Breast epithelium (tissue), 4 donors: ENCODE measurements at regions not wholly inside any gene's neighbourhood (a gene's known extent, or its start where the extent isn't known, plus 50 kb on each side); places are given as distances from the start of the nearest gene placed in this dataset.
A peak's percentile ranks its signal among the peaks of the same experiment; 100 is the strongest.

Experiments used
- DNase-seq, 2 donors: peaks; one replicate each; pipeline ENCODE4 v3.0.0-alpha.2; 2019; ENCODE audit warnings: low spot score in 2 of 2
- H3K27ac ChIP-seq, 2 donors: fragments of 200-600 bp; sonication (generic) in 1 of 2; one replicate each; pipeline ENCODE4 v1.5.1; 2016 to 2019; ENCODE audit warnings: mild to moderate bottlenecking in 1 of 2
- H3K27me3 ChIP-seq, 2 donors: fragments of 200-600 bp; sonication (generic) in 1 of 2; one replicate each; pipeline versions ENCODE4 v1.5.1 to v1.6.0; 2017 to 2019; ENCODE audit warnings: control low read depth in 1 of 2, mild to moderate bottlenecking in 1 of 2
- H3K36me3 ChIP-seq: fragments of 200-600 bp; one replicate; pipeline ENCODE4 v1.5.1; 2019
- H3K4me1 ChIP-seq, 2 donors: fragments of 200-600 bp; sonication (generic); one replicate each; pipeline ENCODE4 v1.5.1; 2016 to 2019; ENCODE audit warnings: control low read depth in 1 of 2
- H3K4me3 ChIP-seq, 3 donors: fragments of 200-600 bp; sonication (generic); 1 replicate in 2 of 3; 2 replicates in 1 of 3; pipeline ENCODE4 v1.5.1; 2016 to 2019; ENCODE audit warnings: mild to moderate bottlenecking in 3 of 3, moderate library complexity in 2 of 3
- H3K9me3 ChIP-seq, 2 donors: fragments of 200-600 bp; sonication (generic) in 1 of 2; one replicate each; pipeline ENCODE4 v1.5.1; 2016 to 2019; ENCODE audit warnings: control low read depth in 1 of 2
- CTCF ChIP-seq, 3 donors: fragments of 450-650 bp; IDR thresholded peaks; one replicate each; pipeline ENCODE4 v1.5.1; 2016 to 2017; ENCODE audit warnings: antibody characterized with exemption in 3 of 3, mild to moderate bottlenecking in 3 of 3, moderate library complexity in 3 of 3
- POLR2A ChIP-seq: fragments of 450-650 bp; IDR thresholded peaks from one replicate; pipeline ENCODE4 v1.6.1; 2016; ENCODE audit warnings: antibody characterized with exemption, mild to moderate bottlenecking, moderate library complexity
- POLR2AphosphoS5 ChIP-seq, 3 donors: sonication (generic); formaldehyde crosslinking; IDR thresholded peaks; one replicate each; pipeline ENCODE4 v1.6.1; 2017; ENCODE audit warnings: antibody characterized with exemption in 3 of 3
- intact Hi-C: fragments of 100-400 bp; cut with DNase I; formaldehyde crosslinking; loops from one replicate; pipeline ENCODE4 v1.15.1; 2023; ENCODE audit warnings: low total_unique reads

GRCh38 chr2:42954227-42954962 is 162.0 kb upstream of the HAAO start:
- no peak for DNase-seq
- Histone ChIP-seq H3K27ac (peak overlapping the region; percentile 34 to 67), H3K9me3 (no peaks in the 10 kb centered on the region), H3K4me1 (peaks cover 0 to 2% of the 10 kb centered on the region in 2 donors), H3K4me3 (no peak overlapping the region), H3K27me3 (no peaks in the 10 kb centered on the region), H3K36me3 (no peaks in the 10 kb centered on the region)
- TF ChIP-seq POLR2A, result no peak
- peak in 1 of 3 donors; percentile 23 for TF ChIP-seq POLR2AphosphoS5 (IDR thresholded peaks at IDR 0.05)
- TF ChIP-seq CTCF (IDR thresholded peaks at IDR 0.05), result no peak
- intact Hi-C loops, result no loop called here

- TF ChIP-seq CTCF (IDR thresholded peaks at IDR 0.05) (no peak), POLR2A (no peak), POLR2AphosphoS5 (IDR thresholded peaks at IDR 0.05) (no peak)
- no peak for DNase-seq
- Histone ChIP-seq H3K9me3 (no peaks in the 10 kb centered on the region), H3K27ac (no peak overlapping the region), H3K4me1 (no peaks in the 10 kb centered on the region), H3K27me3 (no peaks in the 10 kb centered on the region), H3K4me3 (no peak overlapping the region), H3K36me3 (no peaks in the 10 kb centered on the region)
- intact Hi-C loops, result no loop called here
Measured at GRCh38 chr2:42953216-42953615, 160.8 kb upstream of the HAAO start.

GRCh38 chr2:42951263-42951938 is 159.0 kb upstream of the HAAO start:
- intact Hi-C loops, result no loop called here
- H3K27ac ChIP-seq, result peak overlapping the region in 1 of 2 donors; percentile 8
- no peaks in the 10 kb centered on the region for H3K9me3 ChIP-seq
- no peak overlapping the region for H3K4me3 ChIP-seq
- TF ChIP-seq POLR2AphosphoS5 (IDR thresholded peaks at IDR 0.05) (peak; percentile 10 to 67 (median 38)), POLR2A (no peak)
- H3K27me3 ChIP-seq, result no peaks in the 10 kb centered on the region
- no peaks in the 10 kb centered on the region for H3K36me3 ChIP-seq
- no peak for DNase-seq
- H3K4me1 ChIP-seq, result peaks cover 0 to 5% of the 10 kb centered on the region in 2 donors

- no peaks in the 10 kb centered on the region for H3K9me3 ChIP-seq
- H3K27me3 ChIP-seq, result no peaks in the 10 kb centered on the region
Measured at GRCh38 chr2:42949125-42949524, 156.7 kb upstream of the HAAO start.

More at GRCh38 chr2:42949125-42949524, 156.7 kb upstream of the HAAO start:
- H3K27ac ChIP-seq, result no peak overlapping the region
- H3K36me3 ChIP-seq, result no peaks in the 10 kb centered on the region
- no peak for DNase-seq
- peaks cover 0 to 5% of the 10 kb centered on the region in 2 donors for H3K4me1 ChIP-seq
- TF ChIP-seq POLR2A (no peak), POLR2AphosphoS5 (IDR thresholded peaks at IDR 0.05) (no peak), CTCF (IDR thresholded peaks at IDR 0.05) (no peak)
- intact Hi-C loops, result no loop called here
- no peak overlapping the region for H3K4me3 ChIP-seq
